ENCODE measurements at regions not wholly inside any gene's neighbourhood (a gene's known extent, or its start where the extent isn't known, plus 50 kb on each side); places are given as distances from the start of the nearest gene placed in this dataset.

GRCh38 chr7:91659096-91659495 lies 221.4 kb downstream of the MTERF1 start:
- Histone ChIP-seq H3K4me3 (ENCODE audit: low read depth, low read length, poor library complexity, severe bottlenecking) (no peak overlapping the region), H3K27me3 (replicated peaks; ENCODE audit: insufficient read depth, low read depth, low read length, poor library complexity) (no peaks in the 10 kb centered on the region), H3K27ac (ENCODE audit: low read depth, low read length, poor library complexity, severe bottlenecking) (peak overlapping the region; percentile 24), H3K36me3 (ENCODE audit: insufficient read depth, low read length, poor library complexity, severe bottlenecking) (no peaks in the 10 kb centered on the region), H3K4me1 (ENCODE audit: insufficient read depth, low read length, poor library complexity, severe bottlenecking) (peaks cover 32% of the 10 kb centered on the region), H3K9me3 (ENCODE audit: low read depth, low read length, poor library complexity, severe bottlenecking) (no peaks in the 10 kb centered on the region)
- CTCF ChIA-PET: no interaction called here
- no TSS peak for BruUV-seq (replicated peaks)
- peak; percentile 22 for DNase-seq (ENCODE audit: low spot score)
- intact Hi-C loops (cut with micrococcal nuclease; ENCODE audit: unreplicated experiment): no loop called here
- TF ChIP-seq EZH2 (IDR thresholded peaks at IDR 0.05; ENCODE audit: borderline replicate concordance, low read depth, low read length, poor library complexity, severe bottlenecking) (no peak), CTCF (conservative IDR thresholded peaks at IDR 0.05; ENCODE audit: low read depth, low read length) (no peak)
- POLR2A ChIA-PET (ENCODE audit: low non-redundant PET): no interaction called here

GRCh38 chr7:91660734-91661356 lies 219.7 kb downstream of the MTERF1 start:
- no peak for DNase-seq (ENCODE audit: low spot score)

GRCh38 chr7:91661727-91662126 lies 218.8 kb downstream of the MTERF1 start:
- Histone ChIP-seq H3K4me1 (ENCODE audit: insufficient read depth, low read length, poor library complexity, severe bottlenecking) (peaks cover 14% of the 10 kb centered on the region), H3K9me3 (ENCODE audit: low read depth, low read length, poor library complexity, severe bottlenecking) (no peaks in the 10 kb centered on the region), H3K27ac (ENCODE audit: low read depth, low read length, poor library complexity, severe bottlenecking) (no peak overlapping the region), H3K36me3 (ENCODE audit: insufficient read depth, low read length, poor library complexity, severe bottlenecking) (no peaks in the 10 kb centered on the region), H3K4me3 (ENCODE audit: low read depth, low read length, poor library complexity, severe bottlenecking) (no peak overlapping the region), H3K27me3 (replicated peaks; ENCODE audit: insufficient read depth, low read depth, low read length, poor library complexity) (no peaks in the 10 kb centered on the region)
- TF ChIP-seq CTCF (conservative IDR thresholded peaks at IDR 0.05; ENCODE audit: low read depth, low read length) (no peak), EZH2 (IDR thresholded peaks at IDR 0.05; ENCODE audit: borderline replicate concordance, low read depth, low read length, poor library complexity, severe bottlenecking) (no peak)
- ChIA-PET CTCF (no interaction called here), POLR2A (ENCODE audit: low non-redundant PET) (no interaction called here)
- DNase-seq (ENCODE audit: low spot score): no peak
- no TSS peak for BruUV-seq (replicated peaks)
- intact Hi-C loops (cut with micrococcal nuclease; ENCODE audit: unreplicated experiment): no loop called here

More at GRCh38 chr7:91660734-91661356, 219.7 kb downstream of the MTERF1 start:
- TF ChIP-seq CTCF (conservative IDR thresholded peaks at IDR 0.05; ENCODE audit: low read depth, low read length): no peak
- TF ChIP-seq EZH2 (IDR thresholded peaks at IDR 0.05; ENCODE audit: borderline replicate concordance, low read depth, low read length, poor library complexity, severe bottlenecking): no peak
- no peaks in the 10 kb centered on the region for H3K27me3 ChIP-seq (replicated peaks; ENCODE audit: insufficient read depth, low read depth, low read length, poor library complexity)
- no TSS peak for BruUV-seq (replicated peaks)
- no peak overlapping the region for H3K4me3 ChIP-seq (ENCODE audit: low read depth, low read length, poor library complexity, severe bottlenecking)
- intact Hi-C loops (cut with micrococcal nuclease; ENCODE audit: unreplicated experiment): no loop called here
- H3K27ac ChIP-seq (ENCODE audit: low read depth, low read length, poor library complexity, severe bottlenecking): no peak overlapping the region
- ChIA-PET CTCF (no interaction called here), POLR2A (ENCODE audit: low non-redundant PET) (no interaction called here)
- H3K9me3 ChIP-seq (ENCODE audit: low read depth, low read length, poor library complexity, severe bottlenecking): no peaks in the 10 kb centered on the region
- peaks cover 21% of the 10 kb centered on the region for H3K4me1 ChIP-seq (ENCODE audit: insufficient read depth, low read length, poor library complexity, severe bottlenecking)
- H3K36me3 ChIP-seq (ENCODE audit: insufficient read depth, low read length, poor library complexity, severe bottlenecking): no peaks in the 10 kb centered on the region

Measured in A673 (cell line).